T-cell (primary cell): ENCODE measurements at regions not wholly inside any gene's neighbourhood (a gene's known extent, or its start where the extent isn't known, plus 50 kb on each side); places are given as distances from the start of the nearest gene placed in this dataset.
"Not testable (repeated sequence)": the region's sequence is repeated elsewhere in the genome, so short reads cannot be mapped to it uniquely, and the experiment has no call there.

Source experiments
- ATAC-seq, 4 experiments: fragments of 200-7000 bp in 3 of 4; fragments of 150-1000 bp in 1 of 4; cut with Tn5 transposase; replicated peaks in 1 of 4; 1 replicate in 3 of 4; 2 replicates in 1 of 4; pipeline ENCODE4 v1.10.0; 2021; ENCODE audit warnings: moderate library complexity in 3 of 4, mild to moderate bottlenecking in 2 of 4, moderate number of reproducible peaks in 1 of 4
- CTCF ChIA-PET, 2 donors: fragments of 300-600 bp; sonication (Branson Sonifier 250); formaldehyde crosslinking; loops; one replicate each; lab custom pipeline; 2022; ENCODE audit warnings: antibody characterized with exemption in 2 of 2; lab: Charles Lee
- POLR2A ChIA-PET, 2 donors: fragments of 300-600 bp; sonication (Branson Sonifier 250); formaldehyde crosslinking; loops; one replicate each; lab custom pipeline; 2022; ENCODE audit warnings: antibody characterized with exemption in 2 of 2; lab: Charles Lee
- DNase-seq, 35 experiments: peaks; one replicate each; pipeline versions ENCODE4 v3.0.0 to v3.0.0-alpha.2; 2013 to 2023
- H3K27ac ChIP-seq: one replicate; pipeline ENCODE4 v1.5.1; 2013; ENCODE audit warnings: low read length
- H3K27me3 ChIP-seq, 2 experiments: replicated peaks in 1 of 2; 1 replicate in 1 of 2; 2 replicates in 1 of 2; pipeline versions ENCODE4 v1.6.1 to v1.7.0; 2013; ENCODE audit warnings: low read length in 1 of 2, mixed read lengths in 1 of 2; ENCODE audit not compliant: control insufficient read depth in 2 of 2, insufficient read depth in 2 of 2; ENCODE audit errors: extremely low read depth in 1 of 2
- H3K36me3 ChIP-seq, 2 donors: 1 replicate in 1 of 2; 2 replicates in 1 of 2; pipeline versions ENCODE4 v1.6.1 to v1.7.0; 2013; ENCODE audit warnings: low read length in 1 of 2; ENCODE audit not compliant: control insufficient read depth in 2 of 2, insufficient read depth in 1 of 2; ENCODE audit errors: extremely low read depth in 1 of 2
- H3K4me1 ChIP-seq, 2 experiments: 1 replicate in 1 of 2; 2 replicates in 1 of 2; pipeline versions ENCODE4 v1.6.1 to v1.7.0; 2013; ENCODE audit warnings: low read length in 2 of 2, mixed read lengths in 1 of 2; ENCODE audit not compliant: insufficient read depth in 2 of 2, control insufficient read depth in 1 of 2; ENCODE audit errors: extremely low read depth in 1 of 2
- H3K4me3 ChIP-seq, 2 donors: 1 replicate in 1 of 2; 2 replicates in 1 of 2; pipeline versions ENCODE4 v1.5.1 to v1.7.0; 2013; ENCODE audit warnings: mild to moderate bottlenecking in 2 of 2, low read length in 1 of 2, moderate library complexity in 1 of 2; ENCODE audit not compliant: control insufficient read depth in 1 of 2; ENCODE audit errors: extremely low read depth in 1 of 2
- H3K9me3 ChIP-seq: 2 replicates; pipeline ENCODE4 v1.7.0; 2013
- H3K27ac Mint-ChIP-seq, 2 donors: one replicate each; pipeline ENCODE4 v1.8.0; 2020 to 2021; ENCODE audit warnings: mild to moderate bottlenecking in 2 of 2, mixed read lengths in 2 of 2
- H3K27me3 Mint-ChIP-seq, 2 donors: one replicate each; pipeline ENCODE4 v1.8.0; 2021 to 2022; ENCODE audit warnings: mixed read lengths in 2 of 2
- H3K36me3 Mint-ChIP-seq: one replicate; pipeline ENCODE4 v1.8.0; 2021; ENCODE audit warnings: mixed read lengths
- H3K4me1 Mint-ChIP-seq, 3 donors: one replicate each; pipeline ENCODE4 v1.8.0; 2020 to 2022; ENCODE audit warnings: mixed read lengths in 3 of 3, mild to moderate bottlenecking in 1 of 3
- H3K4me3 Mint-ChIP-seq, 3 donors: one replicate each; pipeline ENCODE4 v1.8.0; 2020 to 2022; ENCODE audit warnings: mild to moderate bottlenecking in 3 of 3, mixed read lengths in 3 of 3, moderate library complexity in 3 of 3
- H3K9me3 Mint-ChIP-seq, 3 donors: one replicate each; pipeline ENCODE4 v1.8.0; 2020 to 2022; ENCODE audit warnings: mixed read lengths in 3 of 3
- WGBS: methylation state at CpG from one replicate; pipeline ENCODE4 v1.1.5; 2013; ENCODE audit warnings: missing lambda C conversion rate; ENCODE audit not compliant: insufficient coverage; 5-methylcytosine and 5-hydroxymethylcytosine counted together

DNA sequence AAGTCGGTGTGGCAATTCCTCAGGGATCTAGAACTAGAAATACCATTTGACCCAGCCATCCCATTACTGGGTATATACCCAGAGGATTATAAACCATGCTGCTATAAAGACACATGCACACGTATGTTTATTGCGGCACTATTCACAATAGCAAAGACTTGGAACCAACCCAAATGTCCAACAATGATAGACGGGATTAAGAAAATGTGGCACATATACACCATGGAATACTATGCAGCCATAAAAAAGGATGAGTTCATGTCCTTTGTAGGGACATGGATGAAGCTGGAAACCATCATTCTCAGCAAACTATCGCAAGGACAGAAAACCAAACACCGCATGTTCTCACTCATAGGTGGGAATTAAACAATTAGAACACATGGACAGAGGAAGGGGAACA is 80.6 kb upstream of the ST3GAL5 start:
- CTCF ChIA-PET, POLR2A ChIA-PET, H3K27me3 Mint-ChIP-seq, DNase-seq, H3K4me1 ChIP-seq, H3K36me3 ChIP-seq, ATAC-seq, H3K9me3 Mint-ChIP-seq, H3K27me3 ChIP-seq, H3K27ac ChIP-seq, H3K36me3 Mint-ChIP-seq, H3K4me3 Mint-ChIP-seq, H3K9me3 ChIP-seq, H3K4me3 ChIP-seq, H3K4me1 Mint-ChIP-seq, H3K27ac Mint-ChIP-seq: not testable (repeated sequence)
- whole genome bisulfite sequencing, result no CpG with 5 or more reads among the region's 6 CpGs

DNA sequence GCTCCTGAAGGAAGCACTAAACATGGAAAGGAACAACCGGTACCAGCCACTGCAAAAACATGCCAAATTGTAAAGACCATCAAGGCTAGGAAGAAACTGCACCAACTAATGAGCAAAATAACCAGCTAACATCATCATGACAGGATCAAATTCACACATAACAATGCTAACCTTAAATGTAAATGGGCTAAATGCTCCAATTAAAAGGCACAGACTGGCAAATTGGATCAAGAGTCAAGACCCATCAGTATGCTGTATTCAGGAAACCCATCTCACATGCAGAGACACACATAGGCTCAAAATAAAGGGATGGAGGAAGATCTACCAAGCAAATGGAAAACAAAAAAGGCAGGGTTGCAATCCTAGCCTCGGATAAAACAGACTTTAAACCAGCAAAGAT is 77.0 kb upstream of the ST3GAL5 start:
- H3K27ac ChIP-seq, H3K4me3 Mint-ChIP-seq, H3K4me3 ChIP-seq, ATAC-seq, H3K36me3 ChIP-seq, H3K9me3 ChIP-seq, H3K4me1 Mint-ChIP-seq, H3K9me3 Mint-ChIP-seq, CTCF ChIA-PET, POLR2A ChIA-PET, DNase-seq, H3K27ac Mint-ChIP-seq, H3K36me3 Mint-ChIP-seq, H3K4me1 ChIP-seq, H3K27me3 Mint-ChIP-seq: not testable (repeated sequence)
- no CpG with 5 or more reads among the region's 2 CpGs for WGBS
- peaks cover 0 to 11% of the 10 kb centered on the region in 2 experiments for H3K27me3 ChIP-seq

DNA sequence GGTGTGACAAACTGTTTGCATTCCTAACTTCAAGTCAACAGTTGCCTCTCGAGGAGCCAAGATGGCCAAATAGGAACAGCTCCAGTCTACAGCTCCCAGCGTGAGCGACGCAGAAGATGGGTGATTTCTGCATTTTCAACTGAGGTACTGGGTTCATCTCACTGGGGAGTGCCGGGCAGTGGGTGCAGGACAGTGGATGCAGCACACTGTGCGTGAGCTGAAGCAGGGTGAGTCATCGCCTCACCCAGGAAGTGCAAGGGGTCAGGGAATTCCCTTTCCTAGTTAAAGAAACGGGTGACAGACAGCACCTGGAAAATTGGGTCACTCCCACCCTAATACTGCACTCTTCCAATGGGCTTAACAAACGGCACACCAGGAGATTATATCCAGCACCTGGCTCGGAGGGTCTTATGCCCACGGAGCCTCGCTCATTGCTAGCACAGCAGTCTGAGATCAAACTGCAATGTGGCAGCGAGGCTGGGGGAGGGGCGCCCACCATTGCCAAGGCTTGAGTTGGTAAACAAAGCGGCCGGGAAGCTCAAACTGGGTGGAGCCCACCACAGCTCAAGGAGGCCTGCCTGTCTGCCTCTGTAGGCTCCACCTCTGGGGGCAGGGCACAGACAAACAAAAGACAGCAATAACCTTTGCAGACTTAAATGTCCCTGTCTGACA is 75.1 kb upstream of the ST3GAL5 start:
- H3K27me3 Mint-ChIP-seq, H3K4me1 ChIP-seq, H3K4me3 Mint-ChIP-seq, H3K4me3 ChIP-seq, H3K27ac ChIP-seq, POLR2A ChIA-PET, H3K27ac Mint-ChIP-seq, H3K9me3 ChIP-seq, H3K9me3 Mint-ChIP-seq, H3K36me3 Mint-ChIP-seq, ATAC-seq, H3K4me1 Mint-ChIP-seq, H3K36me3 ChIP-seq, CTCF ChIA-PET: not testable (repeated sequence)
- peak in 1 of 35 experiments; percentile 32 for DNase-seq
- WGBS, result 74% methylated on average over 12 of the region's 16 CpGs
- H3K27me3 ChIP-seq, result peaks cover 0 to 15% of the 10 kb centered on the region in 2 experiments

DNA sequence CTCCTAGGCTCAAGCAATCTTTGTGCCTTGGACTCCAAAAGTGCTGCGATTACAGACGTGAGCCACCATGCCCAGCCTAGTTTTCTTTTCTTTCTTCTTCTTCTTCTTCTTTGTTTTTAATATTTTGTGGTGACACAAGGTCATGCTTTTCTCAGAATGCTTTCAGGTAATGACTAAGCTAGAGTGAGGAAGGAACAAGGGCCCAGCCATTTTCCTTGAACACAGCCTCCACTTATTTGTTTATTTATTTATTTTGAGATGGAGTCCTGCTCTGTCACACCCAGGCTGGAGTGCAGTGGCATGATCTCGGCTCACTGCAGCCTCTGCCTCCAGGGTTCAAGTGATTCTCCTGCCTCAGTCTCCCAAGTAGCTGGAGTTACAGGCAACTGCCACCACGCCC is 74.3 kb upstream of the ST3GAL5 start:
- no peak overlapping the region for H3K4me3 ChIP-seq
- 67% methylated on average over 1 of the region's 4 CpGs for WGBS
- ATAC-seq, result no peak
- no peaks in the 10 kb centered on the region for H3K36me3 ChIP-seq
- CTCF ChIA-PET, result no interaction called here
- Mint-ChIP-seq H3K27ac (no peak overlapping the region), H3K9me3 (peaks cover 0 to 3% (median 0%) of the 10 kb centered on the region in 3 donors), H3K4me3 (no peak overlapping the region), H3K27me3 (no peaks in the 10 kb centered on the region), H3K4me1 (peaks cover 0 to 8% (median 3%) of the 10 kb centered on the region in 3 donors), H3K36me3 (no peaks in the 10 kb centered on the region)
- no peaks in the 10 kb centered on the region for H3K9me3 ChIP-seq
- DNase-seq, result no peak
- peaks cover 0 to 15% of the 10 kb centered on the region in 2 experiments for H3K27me3 ChIP-seq
- POLR2A ChIA-PET, result no interaction called here
- peaks cover 0 to 5% of the 10 kb centered on the region in 2 experiments for H3K4me1 ChIP-seq
- H3K27ac ChIP-seq, result no peak overlapping the region

DNA sequence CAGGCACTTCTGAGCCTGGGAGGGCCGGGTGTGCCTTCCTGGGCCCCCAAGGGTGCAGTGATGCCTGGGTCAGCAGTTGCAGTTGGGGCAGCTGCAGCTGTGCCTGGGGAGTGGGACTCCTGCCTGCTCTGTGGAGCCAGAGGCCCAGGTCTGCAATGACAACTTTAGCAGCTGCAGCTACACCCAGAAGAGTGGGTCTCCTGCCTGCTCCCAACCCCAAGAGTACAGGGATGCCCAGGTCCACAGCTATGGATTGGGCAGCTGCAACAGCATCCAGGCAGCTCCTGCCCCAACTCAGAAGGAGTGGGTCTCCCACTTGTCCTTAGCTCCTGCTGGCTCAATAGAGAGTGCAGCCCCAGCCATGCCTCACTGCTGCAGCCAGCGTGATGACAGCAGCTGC is 73.0 kb upstream of the ST3GAL5 start:
- Histone ChIP-seq H3K4me3 (no peak overlapping the region), H3K27ac (no peak overlapping the region), H3K9me3 (no peaks in the 10 kb centered on the region), H3K36me3 (no peaks in the 10 kb centered on the region), H3K4me1 (peaks cover 0 to 5% of the 10 kb centered on the region in 2 experiments), H3K27me3 (peaks cover 0 to 15% of the 10 kb centered on the region in 2 experiments)
- DNase-seq (no peak), ATAC-seq (no peak)
- Mint-ChIP-seq H3K27me3 (no peaks in the 10 kb centered on the region), H3K36me3 (no peaks in the 10 kb centered on the region), H3K27ac (no peak overlapping the region), H3K4me3 (no peak overlapping the region), H3K4me1 (peaks cover 0 to 8% (median 3%) of the 10 kb centered on the region in 3 donors), H3K9me3 (peaks cover 0 to 3% (median 0%) of the 10 kb centered on the region in 3 donors)
- POLR2A ChIA-PET, result no interaction called here
- CTCF ChIA-PET, result no interaction called here
- WGBS, result 100% methylated on average over 1 of the region's 2 CpGs

DNA sequence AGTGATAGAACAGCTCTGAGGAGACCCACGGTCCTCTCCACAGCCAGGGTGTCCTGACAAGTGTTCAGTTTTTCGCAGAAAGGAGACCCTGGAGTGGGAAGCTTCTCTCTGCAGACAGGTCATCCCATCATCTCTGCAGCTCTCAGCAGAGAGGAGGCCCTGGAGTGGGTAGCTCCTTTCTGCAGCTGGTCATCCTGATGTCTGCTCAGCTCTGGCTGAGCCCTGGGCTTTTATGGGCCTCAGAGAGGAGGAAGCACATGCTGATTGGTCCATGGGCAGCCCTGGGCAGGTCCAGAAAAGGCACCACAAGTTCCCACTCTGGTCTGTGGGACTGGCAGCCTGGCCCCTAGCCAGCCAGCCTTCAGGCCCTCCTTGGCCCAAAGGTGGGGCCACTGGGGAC is 72.3 kb upstream of the ST3GAL5 start:
- no peaks in the 10 kb centered on the region for H3K9me3 ChIP-seq
- peaks cover 0 to 5% of the 10 kb centered on the region in 2 experiments for H3K4me1 ChIP-seq
- Mint-ChIP-seq H3K9me3 (peaks cover 0 to 3% (median 0%) of the 10 kb centered on the region in 3 donors), H3K36me3 (no peaks in the 10 kb centered on the region), H3K27ac (no peak overlapping the region), H3K4me3 (no peak overlapping the region), H3K27me3 (no peaks in the 10 kb centered on the region), H3K4me1 (peaks cover 0 to 8% (median 3%) of the 10 kb centered on the region in 3 donors)
- 79% methylated on average over 2 of the region's 2 CpGs for WGBS
- peaks cover 0 to 15% of the 10 kb centered on the region in 2 experiments for H3K27me3 ChIP-seq
- H3K36me3 ChIP-seq, result no peaks in the 10 kb centered on the region
- DNase-seq (no peak), ATAC-seq (no peak)
- CTCF ChIA-PET, result interaction anchor here in 1 of 2 donors (1.0 kb wide), 1 partner anchor 12 kb away, joined by 3 read pairs; no protein-coding TSS in a partner anchor
- no peak overlapping the region for H3K27ac ChIP-seq
- no peak overlapping the region for H3K4me3 ChIP-seq
- POLR2A ChIA-PET, result no interaction called here
